ENCODE measurements at regions not wholly inside any gene's neighbourhood (a gene's known extent, or its start where the extent isn't known, plus 50 kb on each side); places are given as distances from the start of the nearest gene placed in this dataset.

- no peak for TF ChIP-seq CTCF (IDR thresholded peaks at IDR 0.05)
- no peak for TF ChIP-seq POLR2A (IDR thresholded peaks at IDR 0.05)
Measured at GRCh38 chr11:97022955-97023354, 633.1 kb downstream of the JRKL start.
